ENCODE measurements at regions not wholly inside any gene's neighbourhood (a gene's known extent, or its start where the extent isn't known, plus 50 kb on each side); places are given as distances from the start of the nearest gene placed in this dataset.

GRCh38 chr2:207419331-207419730 is 110.4 kb upstream of the CREB1 start:
- H3K36me3 ChIP-seq = no peaks in the 10 kb centered on the region
- intact Hi-C loops (cut with DNase I; ENCODE audit: low total_unique reads) = no loop called here
- no peak overlapping the region for H3K4me3 ChIP-seq
- no peaks in the 10 kb centered on the region for H3K27me3 ChIP-seq
- peaks cover 0 to 11% (median 3%) of the 10 kb centered on the region in 4 donors for H3K4me1 ChIP-seq
- WGBS, 5 donors = 86 to 92% (median 91%) methylated on average over 4 of the region's 4 CpGs
- H3K27ac ChIP-seq = no peak overlapping the region
- TF ChIP-seq POLR2A (IDR thresholded peaks at IDR 0.05) (no peak), EP300 (IDR thresholded peaks at IDR 0.05) (no peak), POLR2AphosphoS5 (IDR thresholded peaks at IDR 0.05) (no peak), CTCF (IDR thresholded peaks at IDR 0.05) (no peak)
- no peaks in the 10 kb centered on the region for H3K9me3 ChIP-seq
- DNase-seq = no peak

GRCh38 chr2:207421671-207422070 is 108.1 kb upstream of the CREB1 start:
- DNase-seq = no peak
- Histone ChIP-seq H3K27ac (no peak overlapping the region), H3K27me3 (no peaks in the 10 kb centered on the region), H3K4me1 (no peaks in the 10 kb centered on the region), H3K9me3 (no peaks in the 10 kb centered on the region), H3K4me3 (no peak overlapping the region), H3K36me3 (no peaks in the 10 kb centered on the region)
- TF ChIP-seq POLR2A (IDR thresholded peaks at IDR 0.05) (no peak), POLR2AphosphoS5 (IDR thresholded peaks at IDR 0.05) (no peak), CTCF (IDR thresholded peaks at IDR 0.05) (no peak), EP300 (IDR thresholded peaks at IDR 0.05) (no peak)
- intact Hi-C loops (cut with DNase I; ENCODE audit: low total_unique reads) = no loop called here
- WGBS, 5 donors = 92 to 95% (median 93%) methylated on average over 12 of the region's 12 CpGs

GRCh38 chr2:207422380-207422779 is 107.4 kb upstream of the CREB1 start:
- Histone ChIP-seq H3K4me1 (no peaks in the 10 kb centered on the region), H3K36me3 (no peaks in the 10 kb centered on the region), H3K9me3 (no peaks in the 10 kb centered on the region), H3K4me3 (no peak overlapping the region), H3K27me3 (no peaks in the 10 kb centered on the region), H3K27ac (no peak overlapping the region)
- intact Hi-C loops (cut with DNase I; ENCODE audit: low total_unique reads) = no loop called here
- DNase-seq = no peak
- TF ChIP-seq CTCF (IDR thresholded peaks at IDR 0.05) (no peak), EP300 (IDR thresholded peaks at IDR 0.05) (no peak), POLR2AphosphoS5 (IDR thresholded peaks at IDR 0.05) (no peak), POLR2A (IDR thresholded peaks at IDR 0.05) (no peak)
- WGBS, 5 donors = 80 to 92% (median 88%) methylated on average over 3 of the region's 3 CpGs

GRCh38 chr2:207423886-207424285 is 105.9 kb upstream of the CREB1 start:
- 62 to 72% (median 67%) methylated on average over 3 of the region's 3 CpGs for WGBS, 5 donors
- no peaks in the 10 kb centered on the region for H3K27me3 ChIP-seq
- no peaks in the 10 kb centered on the region for H3K36me3 ChIP-seq
- no peak overlapping the region for H3K4me3 ChIP-seq
- intact Hi-C loops (cut with DNase I; ENCODE audit: low total_unique reads) = no loop called here
- no peak for DNase-seq
- TF ChIP-seq POLR2A (IDR thresholded peaks at IDR 0.05) (no peak), CTCF (IDR thresholded peaks at IDR 0.05) (no peak), POLR2AphosphoS5 (IDR thresholded peaks at IDR 0.05) (no peak), EP300 (IDR thresholded peaks at IDR 0.05) (no peak)
- H3K9me3 ChIP-seq = no peaks in the 10 kb centered on the region
- H3K4me1 ChIP-seq = no peaks in the 10 kb centered on the region
- H3K27ac ChIP-seq = no peak overlapping the region

All from stomach (tissue), 8 donors.